Stimulated activated naive CD8-positive, alpha-beta T cell treated with anti-CD3 and anti-CD28 coated beads, Interleukin-15, Interleukin-2, amounts not matched to agents 100 ng/mL and 50 ng/mL, for 24 hours (primary cell): ENCODE measurements at regions not wholly inside any gene's neighbourhood (a gene's known extent, or its start where the extent isn't known, plus 50 kb on each side); places are given as distances from the start of the nearest gene placed in this dataset.
A peak's percentile ranks its signal among the peaks of the same experiment; 100 is the strongest.

Experiments
- H3K27ac Mint-ChIP-seq: one replicate; pipeline ENCODE4 v1.8.0; 2021; ENCODE audit warnings: mild to moderate bottlenecking, mixed read lengths
- H3K27me3 Mint-ChIP-seq: one replicate; pipeline ENCODE4 v1.8.0; 2021; ENCODE audit warnings: mixed read lengths
- H3K36me3 Mint-ChIP-seq: one replicate; pipeline ENCODE4 v1.8.0; 2021; ENCODE audit warnings: low read depth, mixed read lengths
- H3K4me1 Mint-ChIP-seq: one replicate; pipeline ENCODE4 v1.8.0; 2021; ENCODE audit warnings: low read depth, mixed read lengths
- H3K4me3 Mint-ChIP-seq: one replicate; pipeline ENCODE4 v1.8.0; 2021; ENCODE audit warnings: mild to moderate bottlenecking, mixed read lengths
- H3K9me3 Mint-ChIP-seq: one replicate; pipeline ENCODE4 v1.8.0; 2021; ENCODE audit warnings: mixed read lengths

GRCh38 chr12:65619018-65619417, 205.3 kb upstream of the HMGA2 start:
- H3K4me3 Mint-ChIP-seq: no peak overlapping the region
- H3K27me3 Mint-ChIP-seq: peaks cover 26% of the 10 kb centered on the region
- peaks cover 5% of the 10 kb centered on the region for H3K4me1 Mint-ChIP-seq
- no peaks in the 10 kb centered on the region for H3K9me3 Mint-ChIP-seq
- no peaks in the 10 kb centered on the region for H3K36me3 Mint-ChIP-seq
- H3K27ac Mint-ChIP-seq: peak overlapping the region; percentile 56

GRCh38 chr12:65620046-65620445, 204.2 kb upstream of the HMGA2 start:
- Mint-ChIP-seq H3K4me1 (peaks cover 5% of the 10 kb centered on the region), H3K9me3 (no peaks in the 10 kb centered on the region), H3K27ac (no peak overlapping the region), H3K27me3 (peaks cover 29% of the 10 kb centered on the region), H3K36me3 (no peaks in the 10 kb centered on the region), H3K4me3 (no peak overlapping the region)

GRCh38 chr12:65622056-65622455, 202.2 kb upstream of the HMGA2 start:
- peaks cover 5% of the 10 kb centered on the region for H3K4me1 Mint-ChIP-seq
- H3K27me3 Mint-ChIP-seq: peaks cover 25% of the 10 kb centered on the region
- no peaks in the 10 kb centered on the region for H3K36me3 Mint-ChIP-seq
- H3K9me3 Mint-ChIP-seq: no peaks in the 10 kb centered on the region
- H3K27ac Mint-ChIP-seq: no peak overlapping the region
- H3K4me3 Mint-ChIP-seq: no peak overlapping the region

GRCh38 chr12:65623507-65623906, 200.8 kb upstream of the HMGA2 start:
- H3K4me1 Mint-ChIP-seq: peaks cover 5% of the 10 kb centered on the region
- H3K27ac Mint-ChIP-seq: no peak overlapping the region
- peaks cover 21% of the 10 kb centered on the region for H3K27me3 Mint-ChIP-seq
- H3K36me3 Mint-ChIP-seq: no peaks in the 10 kb centered on the region
- no peak overlapping the region for H3K4me3 Mint-ChIP-seq
- H3K9me3 Mint-ChIP-seq: no peaks in the 10 kb centered on the region

- Mint-ChIP-seq H3K27ac (no peak overlapping the region), H3K4me1 (no peaks in the 10 kb centered on the region), H3K9me3 (no peaks in the 10 kb centered on the region), H3K27me3 (peaks cover 25% of the 10 kb centered on the region), H3K36me3 (no peaks in the 10 kb centered on the region), H3K4me3 (no peak overlapping the region)
Measured at GRCh38 chr12:65624554-65625086, 199.7 kb upstream of the HMGA2 start.

DNA sequence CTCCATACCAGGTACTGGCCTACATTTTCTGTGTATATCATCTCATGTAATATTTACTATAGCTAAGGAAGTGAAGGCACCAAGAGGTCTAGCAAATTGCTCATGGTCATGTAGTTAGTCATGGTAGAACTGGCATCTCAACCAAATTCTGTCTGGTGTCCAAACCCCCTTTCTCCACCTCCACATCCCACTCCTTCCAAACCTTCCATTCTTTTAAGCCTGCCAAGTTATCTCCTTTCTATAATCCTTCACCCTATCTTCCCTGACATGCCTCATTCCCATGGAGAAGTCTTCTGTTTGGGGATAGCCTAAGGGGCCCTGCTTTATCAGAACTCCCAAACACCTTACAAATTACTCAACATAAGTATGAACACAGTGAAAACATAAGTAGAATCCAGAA, 196.2 kb upstream of the HMGA2 start:
- H3K4me3 Mint-ChIP-seq: no peak overlapping the region
- no peaks in the 10 kb centered on the region for H3K4me1 Mint-ChIP-seq
- no peak overlapping the region for H3K27ac Mint-ChIP-seq
- no peaks in the 10 kb centered on the region for H3K36me3 Mint-ChIP-seq
- no peaks in the 10 kb centered on the region for H3K9me3 Mint-ChIP-seq
- H3K27me3 Mint-ChIP-seq: peaks cover 21% of the 10 kb centered on the region

DNA sequence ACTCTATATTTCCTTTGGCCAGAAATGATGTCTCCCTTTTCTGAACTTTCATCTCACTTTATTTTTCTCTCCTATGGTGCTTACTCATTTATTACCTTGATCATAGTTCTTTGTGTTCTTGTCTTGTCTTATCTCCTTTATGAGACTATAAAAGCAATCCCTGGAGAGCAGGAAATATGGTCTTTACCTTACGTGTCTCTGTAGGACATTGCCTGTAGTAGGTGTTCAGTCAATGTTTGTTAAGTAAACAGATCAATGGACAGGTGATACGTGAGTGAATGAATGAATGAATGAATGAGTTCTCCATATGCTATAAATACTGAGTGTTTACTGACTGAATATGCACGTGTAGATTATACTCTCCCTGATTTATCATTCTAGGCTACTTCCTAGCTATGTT, 193.7 kb upstream of the HMGA2 start:
- H3K27me3 Mint-ChIP-seq: peaks cover 10% of the 10 kb centered on the region
- H3K9me3 Mint-ChIP-seq: no peaks in the 10 kb centered on the region
- H3K4me3 Mint-ChIP-seq: no peak overlapping the region
- no peaks in the 10 kb centered on the region for H3K4me1 Mint-ChIP-seq
- H3K36me3 Mint-ChIP-seq: no peaks in the 10 kb centered on the region
- no peak overlapping the region for H3K27ac Mint-ChIP-seq

DNA sequence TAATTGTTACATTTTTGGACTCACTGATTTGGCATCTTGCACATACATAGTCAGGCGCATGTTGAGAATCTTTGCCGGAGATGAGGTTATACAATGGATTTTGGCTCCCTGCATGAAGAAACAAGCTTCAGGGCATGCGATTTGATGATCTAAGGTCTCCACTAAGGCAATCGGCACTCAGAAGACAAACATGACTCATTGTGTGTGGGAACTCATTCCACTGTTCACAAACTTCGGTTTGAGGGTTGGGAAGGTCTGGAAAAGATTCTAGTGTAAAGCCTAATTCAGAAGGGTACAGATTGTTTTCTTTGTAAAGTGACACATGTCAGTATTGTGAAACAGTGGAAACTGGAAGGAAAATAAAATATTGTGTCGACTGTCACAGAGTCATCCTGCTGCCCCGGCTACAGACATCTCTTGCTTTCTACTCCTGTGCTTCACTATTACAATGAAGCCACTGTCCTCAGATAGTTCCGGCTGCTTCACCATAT, 192.6 kb upstream of the HMGA2 start:
- Mint-ChIP-seq H3K4me1 (no peaks in the 10 kb centered on the region), H3K4me3 (no peak overlapping the region), H3K9me3 (no peaks in the 10 kb centered on the region), H3K27ac (no peak overlapping the region), H3K36me3 (no peaks in the 10 kb centered on the region), H3K27me3 (peaks cover 10% of the 10 kb centered on the region)

- no peaks in the 10 kb centered on the region for H3K36me3 Mint-ChIP-seq
- H3K27me3 Mint-ChIP-seq: peaks cover 10% of the 10 kb centered on the region
- no peak overlapping the region for H3K4me3 Mint-ChIP-seq
- H3K9me3 Mint-ChIP-seq: no peaks in the 10 kb centered on the region
- no peak overlapping the region for H3K27ac Mint-ChIP-seq
- H3K4me1 Mint-ChIP-seq: no peaks in the 10 kb centered on the region
Measured at GRCh38 chr12:65632131-65632855, 192.0 kb upstream of the HMGA2 start.

DNA sequence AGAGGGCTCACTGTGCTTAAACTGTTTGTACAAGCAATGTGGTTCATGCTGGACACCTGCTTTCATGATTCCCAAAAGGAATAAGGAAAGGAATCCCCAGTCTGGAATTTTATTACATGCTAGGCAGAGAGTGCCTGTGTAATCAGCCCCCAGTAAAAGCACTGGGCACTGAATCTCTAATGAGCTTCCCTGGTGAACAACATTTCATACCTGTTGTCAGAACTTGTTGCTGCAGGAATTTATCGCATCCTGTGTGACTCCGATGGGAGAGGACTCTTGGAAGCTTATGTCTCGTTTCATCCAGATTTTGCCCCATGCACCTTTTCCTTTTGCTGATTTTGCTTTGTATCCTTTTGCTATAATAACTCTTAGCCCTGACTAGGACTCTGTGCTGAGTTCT, 190.2 kb upstream of the HMGA2 start:
- no peaks in the 10 kb centered on the region for H3K4me1 Mint-ChIP-seq
- no peaks in the 10 kb centered on the region for H3K36me3 Mint-ChIP-seq
- H3K27ac Mint-ChIP-seq: no peak overlapping the region
- H3K4me3 Mint-ChIP-seq: no peak overlapping the region
- no peaks in the 10 kb centered on the region for H3K9me3 Mint-ChIP-seq
- H3K27me3 Mint-ChIP-seq: peaks cover 9% of the 10 kb centered on the region

GRCh38 chr12:65634626-65635331, 189.5 kb upstream of the HMGA2 start:
- H3K4me3 Mint-ChIP-seq: no peak overlapping the region
- no peak overlapping the region for H3K27ac Mint-ChIP-seq
- H3K4me1 Mint-ChIP-seq: no peaks in the 10 kb centered on the region
- H3K36me3 Mint-ChIP-seq: no peaks in the 10 kb centered on the region
- no peaks in the 10 kb centered on the region for H3K9me3 Mint-ChIP-seq
- peaks cover 4% of the 10 kb centered on the region for H3K27me3 Mint-ChIP-seq

- no peak overlapping the region for H3K27ac Mint-ChIP-seq
- peaks cover under 1% of the 10 kb centered on the region for H3K9me3 Mint-ChIP-seq
- H3K36me3 Mint-ChIP-seq: no peaks in the 10 kb centered on the region
- H3K4me1 Mint-ChIP-seq: no peaks in the 10 kb centered on the region
- peaks cover 6% of the 10 kb centered on the region for H3K27me3 Mint-ChIP-seq
- H3K4me3 Mint-ChIP-seq: no peak overlapping the region
Measured at GRCh38 chr12:65636436-65636835, 187.8 kb upstream of the HMGA2 start.

DNA sequence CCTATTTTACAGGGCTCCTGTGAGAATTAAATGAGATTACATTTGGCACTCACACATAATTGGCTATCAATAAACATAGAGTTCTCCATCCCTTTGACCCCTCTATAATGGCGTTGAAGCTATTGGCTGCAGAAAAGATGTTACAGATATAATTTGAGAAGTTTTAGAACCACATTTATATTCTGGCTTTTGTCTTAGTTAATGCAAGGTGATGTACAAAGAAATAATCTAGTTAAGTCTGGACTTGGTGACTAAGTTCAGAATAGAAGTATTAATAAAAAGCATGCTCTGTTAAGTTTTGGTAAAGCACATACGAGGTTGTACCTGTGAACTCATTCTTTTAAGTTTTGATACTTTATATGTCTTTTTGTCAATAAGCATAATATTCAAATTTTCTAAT, 187.1 kb upstream of the HMGA2 start:
- H3K4me3 Mint-ChIP-seq: no peak overlapping the region
- peaks cover 4% of the 10 kb centered on the region for H3K9me3 Mint-ChIP-seq
- H3K27me3 Mint-ChIP-seq: peaks cover 10% of the 10 kb centered on the region
- H3K4me1 Mint-ChIP-seq: no peaks in the 10 kb centered on the region
- no peak overlapping the region for H3K27ac Mint-ChIP-seq
- H3K36me3 Mint-ChIP-seq: no peaks in the 10 kb centered on the region

DNA sequence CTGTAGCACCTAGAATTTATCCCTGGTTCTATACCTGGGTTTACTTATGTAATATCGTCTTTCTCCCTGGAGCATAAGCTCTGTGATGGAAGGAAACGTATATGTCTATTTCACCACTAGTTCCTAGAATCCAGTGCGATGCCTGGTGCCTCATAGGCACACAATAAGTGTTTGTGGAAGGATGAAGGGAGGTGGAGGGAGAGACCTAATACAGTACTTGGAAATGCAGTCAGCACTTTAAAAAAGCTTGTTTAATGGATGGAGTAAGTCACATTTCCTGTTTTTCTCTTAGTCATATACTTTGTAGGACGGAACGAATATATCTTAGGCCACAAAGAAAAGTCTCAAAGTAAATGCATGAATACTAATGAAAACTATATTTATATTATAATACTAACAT, 186.5 kb upstream of the HMGA2 start:
- H3K9me3 Mint-ChIP-seq: peaks cover 4% of the 10 kb centered on the region
- H3K4me1 Mint-ChIP-seq: no peaks in the 10 kb centered on the region
- H3K36me3 Mint-ChIP-seq: no peaks in the 10 kb centered on the region
- H3K27me3 Mint-ChIP-seq: peaks cover 14% of the 10 kb centered on the region
- no peak overlapping the region for H3K27ac Mint-ChIP-seq
- H3K4me3 Mint-ChIP-seq: no peak overlapping the region

DNA sequence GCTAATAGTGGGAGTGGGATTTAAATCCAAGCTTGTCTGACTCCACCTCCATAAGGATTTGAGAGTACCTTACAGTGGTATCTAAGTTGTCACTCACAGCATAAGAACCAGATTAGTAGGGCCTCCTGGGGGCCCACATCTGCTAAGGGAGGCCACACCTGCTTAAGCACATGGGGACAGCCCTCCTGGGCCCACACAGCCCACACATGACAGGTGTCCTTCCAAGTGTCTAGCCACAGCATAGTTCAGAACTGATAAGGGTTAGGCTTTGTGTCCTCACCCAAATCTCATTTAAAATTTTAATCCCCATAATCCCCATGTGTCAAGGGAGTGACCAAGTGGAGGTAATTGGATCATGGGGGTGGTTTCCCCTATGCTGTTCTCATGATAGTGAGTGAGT, 186.0 kb upstream of the HMGA2 start:
- Mint-ChIP-seq H3K9me3 (peaks cover 4% of the 10 kb centered on the region), H3K4me1 (no peaks in the 10 kb centered on the region), H3K27ac (no peak overlapping the region), H3K36me3 (no peaks in the 10 kb centered on the region), H3K27me3 (peaks cover 18% of the 10 kb centered on the region), H3K4me3 (no peak overlapping the region)
